Breast epithelium (tissue), 4 donors: ENCODE measurements at regions not wholly inside any gene's neighbourhood (a gene's known extent, or its start where the extent isn't known, plus 50 kb on each side); places are given as distances from the start of the nearest gene placed in this dataset.

Source experiments
- DNase-seq, 2 donors: peaks; one replicate each; pipeline ENCODE4 v3.0.0-alpha.2; 2019; ENCODE audit warnings: low spot score in 2 of 2
- H3K27ac ChIP-seq, 2 donors: fragments of 200-600 bp; sonication (generic) in 1 of 2; one replicate each; pipeline ENCODE4 v1.5.1; 2016 to 2019; ENCODE audit warnings: mild to moderate bottlenecking in 1 of 2
- H3K27me3 ChIP-seq, 2 donors: fragments of 200-600 bp; sonication (generic) in 1 of 2; one replicate each; pipeline versions ENCODE4 v1.5.1 to v1.6.0; 2017 to 2019; ENCODE audit warnings: control low read depth in 1 of 2, mild to moderate bottlenecking in 1 of 2
- H3K36me3 ChIP-seq: fragments of 200-600 bp; one replicate; pipeline ENCODE4 v1.5.1; 2019
- H3K4me1 ChIP-seq, 2 donors: fragments of 200-600 bp; sonication (generic); one replicate each; pipeline ENCODE4 v1.5.1; 2016 to 2019; ENCODE audit warnings: control low read depth in 1 of 2
- H3K4me3 ChIP-seq, 3 donors: fragments of 200-600 bp; sonication (generic); 1 replicate in 2 of 3; 2 replicates in 1 of 3; pipeline ENCODE4 v1.5.1; 2016 to 2019; ENCODE audit warnings: mild to moderate bottlenecking in 3 of 3, moderate library complexity in 2 of 3
- H3K9me3 ChIP-seq, 2 donors: fragments of 200-600 bp; sonication (generic) in 1 of 2; one replicate each; pipeline ENCODE4 v1.5.1; 2016 to 2019; ENCODE audit warnings: control low read depth in 1 of 2
- CTCF ChIP-seq, 3 donors: fragments of 450-650 bp; IDR thresholded peaks; one replicate each; pipeline ENCODE4 v1.5.1; 2016 to 2017; ENCODE audit warnings: antibody characterized with exemption in 3 of 3, mild to moderate bottlenecking in 3 of 3, moderate library complexity in 3 of 3
- POLR2A ChIP-seq: fragments of 450-650 bp; IDR thresholded peaks from one replicate; pipeline ENCODE4 v1.6.1; 2016; ENCODE audit warnings: antibody characterized with exemption, mild to moderate bottlenecking, moderate library complexity
- POLR2AphosphoS5 ChIP-seq, 3 donors: sonication (generic); formaldehyde crosslinking; IDR thresholded peaks; one replicate each; pipeline ENCODE4 v1.6.1; 2017; ENCODE audit warnings: antibody characterized with exemption in 3 of 3
- intact Hi-C: fragments of 100-400 bp; cut with DNase I; formaldehyde crosslinking; loops from one replicate; pipeline ENCODE4 v1.15.1; 2023; ENCODE audit warnings: low total_unique reads

- Histone ChIP-seq H3K27ac (no peak overlapping the region), H3K36me3 (no peaks in the 10 kb centered on the region), H3K4me1 (no peaks in the 10 kb centered on the region), H3K27me3 (no peaks in the 10 kb centered on the region), H3K4me3 (no peak overlapping the region), H3K9me3 (no peaks in the 10 kb centered on the region)
- DNase-seq: no peak
- TF ChIP-seq POLR2AphosphoS5 (IDR thresholded peaks at IDR 0.05) (no peak), POLR2A (no peak)
- intact Hi-C loops: no loop called here
These were observed 188.5 kb upstream of the GRAMD2B start for GRCh38 chr5:126234563-126235195.

GRCh38 chr5:126235628-126236027 lies 187.6 kb upstream of the GRAMD2B start:
- H3K9me3 ChIP-seq: no peaks in the 10 kb centered on the region
- TF ChIP-seq POLR2A: no peak
- no peak overlapping the region for H3K27ac ChIP-seq
- DNase-seq: no peak
- H3K4me1 ChIP-seq: no peaks in the 10 kb centered on the region
- intact Hi-C loops: no loop called here
- no peak overlapping the region for H3K4me3 ChIP-seq
- no peaks in the 10 kb centered on the region for H3K36me3 ChIP-seq
- H3K27me3 ChIP-seq: no peaks in the 10 kb centered on the region

- H3K4me3 ChIP-seq: no peak overlapping the region
- no peak for TF ChIP-seq POLR2AphosphoS5 (IDR thresholded peaks at IDR 0.05)
- TF ChIP-seq POLR2A: no peak
- TF ChIP-seq CTCF (IDR thresholded peaks at IDR 0.05): no peak
- no peaks in the 10 kb centered on the region for H3K36me3 ChIP-seq
- DNase-seq: no peak
- H3K27ac ChIP-seq: no peak overlapping the region
- H3K27me3 ChIP-seq: no peaks in the 10 kb centered on the region
- intact Hi-C loops: no loop called here
- H3K4me1 ChIP-seq: no peaks in the 10 kb centered on the region
- no peaks in the 10 kb centered on the region for H3K9me3 ChIP-seq
These were observed 186.2 kb upstream of the GRAMD2B start for GRCh38 chr5:126236994-126237393.

- no peak for DNase-seq
- H3K27me3 ChIP-seq: no peaks in the 10 kb centered on the region
- intact Hi-C loops: no loop called here
- H3K36me3 ChIP-seq: no peaks in the 10 kb centered on the region
- no peaks in the 10 kb centered on the region for H3K9me3 ChIP-seq
- no peak overlapping the region for H3K27ac ChIP-seq
- H3K4me3 ChIP-seq: no peak overlapping the region
- H3K4me1 ChIP-seq: no peaks in the 10 kb centered on the region
- no peak for TF ChIP-seq POLR2A
- no peak for TF ChIP-seq POLR2AphosphoS5 (IDR thresholded peaks at IDR 0.05)
- TF ChIP-seq CTCF (IDR thresholded peaks at IDR 0.05): no peak
These were observed 174.6 kb upstream of the GRAMD2B start for GRCh38 chr5:126248611-126249010.

GRCh38 chr5:126251024-126251423 lies 172.2 kb upstream of the GRAMD2B start:
- intact Hi-C loops: no loop called here
- Histone ChIP-seq H3K9me3 (no peaks in the 10 kb centered on the region), H3K4me1 (no peaks in the 10 kb centered on the region), H3K27ac (no peak overlapping the region), H3K27me3 (no peaks in the 10 kb centered on the region), H3K36me3 (no peaks in the 10 kb centered on the region), H3K4me3 (no peak overlapping the region)
- no peak for DNase-seq
- TF ChIP-seq POLR2AphosphoS5 (IDR thresholded peaks at IDR 0.05) (no peak), POLR2A (no peak), CTCF (IDR thresholded peaks at IDR 0.05) (no peak)

- no peaks in the 10 kb centered on the region for H3K36me3 ChIP-seq
- no peak for DNase-seq
- no peaks in the 10 kb centered on the region for H3K4me1 ChIP-seq
- TF ChIP-seq CTCF (IDR thresholded peaks at IDR 0.05) (no peak), POLR2AphosphoS5 (IDR thresholded peaks at IDR 0.05) (no peak), POLR2A (no peak)
- no peak overlapping the region for H3K27ac ChIP-seq
- H3K9me3 ChIP-seq: peaks cover 0 to 12% of the 10 kb centered on the region in 2 donors
- H3K27me3 ChIP-seq: no peaks in the 10 kb centered on the region
- intact Hi-C loops: no loop called here
- H3K4me3 ChIP-seq: no peak overlapping the region
These were observed 169.8 kb upstream of the GRAMD2B start for GRCh38 chr5:126253406-126253805.
